ENCODE measurements at regions not wholly inside any gene's neighbourhood (a gene's known extent, or its start where the extent isn't known, plus 50 kb on each side); places are given as distances from the start of the nearest gene placed in this dataset.

- TF ChIP-seq CTCF (IDR thresholded peaks at IDR 0.05; ENCODE audit: low read depth, low read length, poor library complexity, severe bottlenecking) = no peak
- no peak for TF ChIP-seq EZH2phosphoT487 (IDR thresholded peaks at IDR 0.05; ENCODE audit: borderline replicate concordance, low read length)
Observed at GRCh38 chr5:2577312-2578036, 174.0 kb downstream of the IRX2 start.

Measured in DOHH2 (cell line).